K562 (cell line): ENCODE measurements at regions not wholly inside any gene's neighbourhood (a gene's known extent, or its start where the extent isn't known, plus 50 kb on each side); places are given as distances from the start of the nearest gene placed in this dataset.

ENCODE experiments used
- ATAC-seq: fragments of 200-7000 bp; cut with Tn5 transposase; 3 replicates; pipeline ENCODE4 v1.9.1; 2020; ENCODE audit warnings: moderate library complexity
- BruUV-seq: library from RNA; stranded (reverse); fragments of 400-500 nt; replicated peaks from 2 replicates; lab custom pipeline; 2021; lab: Mats Ljungman, UMichigan
- CTCF ChIA-PET: fragments of 300-600 bp; formaldehyde crosslinking; extraction: SDS; loops from one replicate; lab custom pipeline; 2021; ENCODE audit warnings: low intra/inter-chr PET ratio; lab: Yijun Ruan, JAX
- POLR2A ChIA-PET: fragments of 300-600, 350-650 bp; sonication (Branson Sonifier 250); formaldehyde crosslinking; extraction: SDS; loops from one replicate; lab custom pipeline; 2021; ENCODE audit warnings: antibody characterized with exemption, inconsistent platforms; lab: Yijun Ruan, JAX
- DNase-seq, 4 experiments: peaks; one replicate each; pipeline versions ENCODE4 v3.0.0 to v3.0.0-alpha.2; 2011 to 2018; ENCODE audit warnings: low spot score in 3 of 4, mixed read lengths in 3 of 4; ENCODE audit errors: extremely low read depth in 1 of 4
- FAIRE-seq: peaks from 2 replicates; lab custom pipeline; 2011; peaks lifted over from hg19 to GRCh38; lab: Jason Lieb, UNC
- H2AFZ ChIP-seq: 2 replicates; pipeline ENCODE4 v1.6.0; 2011; ENCODE audit warnings: low read depth, low read length, control low read depth, inconsistent platforms
- H3K27ac ChIP-seq: fragments of 200-600 bp; 3 replicates; pipeline ENCODE4 v1.8.0; 2011; ENCODE audit warnings: low read depth, mild to moderate bottlenecking, control low read depth, inconsistent platforms, low read length, moderate library complexity, mixed read lengths; ENCODE audit errors: extremely low read depth
- H3K27me3 ChIP-seq, 2 experiments: fragments of 300-600 bp in 1 of 2; 2 replicates in 1 of 2; 3 replicates in 1 of 2; pipeline versions ENCODE4 v1.6.0 to v1.8.0; 2011; ENCODE audit warnings: inconsistent platforms in 2 of 2, low read length in 2 of 2, mild to moderate bottlenecking in 1 of 2, mixed read lengths in 1 of 2, moderate library complexity in 1 of 2; ENCODE audit not compliant: control insufficient read depth in 2 of 2, insufficient read depth in 2 of 2
- H3K36me3 ChIP-seq: fragments of 300-600 bp; 3 replicates; pipeline ENCODE4 v1.8.0; 2011; ENCODE audit warnings: mild to moderate bottlenecking, low read length, inconsistent platforms; ENCODE audit not compliant: control insufficient read depth, insufficient read depth
- H3K4me1 ChIP-seq, 2 experiments: fragments of 200-600 bp in 1 of 2; replicated peaks in 1 of 2; 2 replicates in 1 of 2; 3 replicates in 1 of 2; pipeline versions ENCODE4 v1.5.1 to v1.8.0; 2011; ENCODE audit warnings: inconsistent platforms in 2 of 2, low read length in 2 of 2, mild to moderate bottlenecking in 1 of 2, mixed read lengths in 1 of 2, moderate library complexity in 1 of 2; ENCODE audit not compliant: control insufficient read depth in 2 of 2, insufficient read depth in 2 of 2
- H3K4me2 ChIP-seq: 2 replicates; pipeline ENCODE4 v1.6.1; 2011; ENCODE audit warnings: low read length, control low read depth, inconsistent platforms, mixed read lengths; ENCODE audit not compliant: insufficient read depth
- H3K4me3 ChIP-seq: fragments of 200-600 bp; sonication (generic), shearing (Covaris generic); 2 replicates; pipeline ENCODE4 v1.5.1; 2016; ENCODE audit warnings: control low read depth, inconsistent platforms
- H3K79me2 ChIP-seq: fragments of 200-600 bp; 3 replicates; pipeline ENCODE4 v1.8.0; 2011; ENCODE audit warnings: low read length, inconsistent platforms; ENCODE audit not compliant: control insufficient read depth, insufficient read depth
- H3K9ac ChIP-seq, 2 experiments: 2 replicates each; pipeline versions ENCODE4 v1.6.0 to v1.6.1; 2011; ENCODE audit warnings: low read depth in 2 of 2, low read length in 2 of 2, control low read depth in 1 of 2, inconsistent platforms in 1 of 2, mild to moderate bottlenecking in 1 of 2, mixed read lengths in 1 of 2; ENCODE audit not compliant: insufficient read depth in 1 of 2
- H3K9me1 ChIP-seq: one replicate; pipeline ENCODE4 v1.6.0; 2011; ENCODE audit warnings: inconsistent platforms, mild to moderate bottlenecking, low read length, moderate library complexity; ENCODE audit not compliant: control insufficient read depth, insufficient read depth
- H3K9me3 ChIP-seq: replicated peaks from 2 replicates; pipeline ENCODE4 v1.5.1; 2011; ENCODE audit warnings: low read depth, low read length, inconsistent platforms; ENCODE audit not compliant: control insufficient read depth, insufficient read depth
- H4K20me1 ChIP-seq: replicated peaks from 2 replicates; pipeline ENCODE4 v1.6.1; 2011; ENCODE audit warnings: low read length, inconsistent platforms, mixed read lengths; ENCODE audit not compliant: control insufficient read depth, insufficient read depth
- ATF1 ChIP-seq, 2 experiments: fragments of 450-650 bp in 1 of 2; IDR thresholded peaks; 2 replicates each; pipeline ENCODE4 v1.6.1; 2016; ENCODE audit warnings: missing compliant biosample characterization in 1 of 2, missing genetic modification characterization in 1 of 2
- ATF4 ChIP-seq: fragments of 450-650 bp; formaldehyde crosslinking; IDR thresholded peaks from 2 replicates; pipeline ENCODE4 v1.4.0; 2022; ENCODE audit warnings: mild to moderate bottlenecking, moderate library complexity
- BDP1 ChIP-seq: IDR thresholded peaks from 3 replicates; pipeline ENCODE4 v1.6.1; 2011; ENCODE audit not compliant: insufficient read length, insufficient read depth
- BMI1 ChIP-seq: fragments of 150-350 bp; IDR thresholded peaks from 2 replicates; pipeline ENCODE4 v1.6.1; 2014; ENCODE audit warnings: low read length
- EP300 ChIP-seq: IDR thresholded peaks from 2 replicates; pipeline ENCODE4 v1.6.1; 2012; ENCODE audit warnings: low read length, improper control_type of control experiment
- FOXA1 ChIP-seq: fragments of 450-650 bp; IDR thresholded peaks from 2 replicates; pipeline ENCODE4 v1.6.1; 2016; ENCODE audit warnings: mild to moderate bottlenecking, borderline replicate concordance
- HNRNPLL ChIP-seq: fragments of 200-400 bp; formaldehyde crosslinking; IDR thresholded peaks from 2 replicates; pipeline ENCODE4 v1.6.1; 2017; ENCODE audit warnings: low read length, low read depth, mild to moderate bottlenecking; ENCODE audit not compliant: poor library complexity, severe bottlenecking
- JUNB ChIP-seq: fragments of 450-650 bp; formaldehyde crosslinking; conservative IDR thresholded peaks from 2 replicates; pipeline ENCODE4 v1.4.0; 2020; ENCODE audit warnings: mild to moderate bottlenecking
- MTA3 ChIP-seq: fragments of 450-650 bp; formaldehyde crosslinking; IDR thresholded peaks from 2 replicates; pipeline ENCODE4 v1.6.1; 2017; ENCODE audit warnings: mild to moderate bottlenecking, borderline replicate concordance
- NFATC3 ChIP-seq: fragments of 450-650 bp; IDR thresholded peaks from 2 replicates; pipeline ENCODE4 v1.6.1; 2017; ENCODE audit warnings: mild to moderate bottlenecking
- NR1H2 ChIP-seq: sonication (generic); formaldehyde crosslinking; IDR thresholded peaks from 2 replicates; pipeline ENCODE4 v1.4.0; 2020; ENCODE audit warnings: mild to moderate bottlenecking, missing genetic modification reagents
- RFX5 ChIP-seq: IDR thresholded peaks from 2 replicates; pipeline ENCODE4 v1.6.1; 2011; ENCODE audit warnings: low read depth, mild to moderate bottlenecking, improper control_type of control experiment, low read length
- STAT5A ChIP-seq: IDR thresholded peaks from 2 replicates; pipeline ENCODE4 v1.6.1; 2012; ENCODE audit warnings: low read length, inconsistent platforms, borderline replicate concordance
- ZBTB33 ChIP-seq: sonication (generic); formaldehyde crosslinking; IDR thresholded peaks from 2 replicates; pipeline ENCODE4 v1.8.1; 2023; ENCODE audit warnings: mild to moderate bottlenecking, missing genetic modification reagents
- ZFP1 ChIP-seq: fragments of 450-650 bp; formaldehyde crosslinking; IDR thresholded peaks from 2 replicates; pipeline ENCODE4 v1.4.0; 2020; ENCODE audit warnings: mild to moderate bottlenecking, mixed read lengths
- ZNF263 ChIP-seq: sonication (generic); formaldehyde crosslinking; IDR thresholded peaks from 2 replicates; pipeline ENCODE4 v1.8.0; 2022; ENCODE audit warnings: mild to moderate bottlenecking, missing genetic modification reagents, borderline replicate concordance
- WGBS: fragments of 100-300 bp; shearing (Covaris generic); methylation state at CpG from one replicate; pipeline ENCODE4 v1.1.6; 2016; ENCODE audit warnings: low coverage, mixed read lengths; ENCODE audit not compliant: insufficient coverage; ENCODE audit errors: missing lambda C conversion rate; 5-methylcytosine and 5-hydroxymethylcytosine counted together
- in situ Hi-C: fragments of 300-500 bp; cut with MboI; formaldehyde crosslinking; loops from 4 replicates; pipeline ENCODE4 v1.15.0; 2018; ENCODE audit warnings: inconsistent platforms, mixed read lengths
- intact Hi-C: fragments of 100-400 bp; cut with micrococcal nuclease; formaldehyde crosslinking; loops from 2 replicates; pipeline ENCODE4 v1.14.2; 2022

- BruUV-seq, result no TSS peak
- H3K27ac ChIP-seq, result no peak overlapping the region
- CTCF ChIA-PET, result no interaction called here
Measured at GRCh38 chr6:23036406-23036983, 467.1 kb downstream of the HDGFL1 start.

More at GRCh38 chr6:23036406-23036983, 467.1 kb downstream of the HDGFL1 start:
- Histone ChIP-seq H3K79me2 (no peaks in the 10 kb centered on the region), H3K4me3 (no peak overlapping the region), H3K9ac (no peak overlapping the region), H3K4me1 (no peaks in the 10 kb centered on the region), H3K9me1 (no peaks in the 10 kb centered on the region), H4K20me1 (no peaks in the 10 kb centered on the region), H2AFZ (no peak overlapping the region), H3K4me2 (no peak overlapping the region), H3K27me3 (no peaks in the 10 kb centered on the region), H3K9me3 (0 out of 2 replicates have a peak, but pooled peaks cover 1% of the 10 kb centered on the region), H3K36me3 (no peaks in the 10 kb centered on the region)
- FAIRE-seq (no peak), DNase-seq (no peak), ATAC-seq (no peak)
- WGBS, result 1% methylated on average over 4 of the region's 4 CpGs
- intact Hi-C loops (no loop called here), in situ Hi-C loops (no loop called here)
- POLR2A ChIA-PET, result no interaction called here
- no peak for TF ChIP-seq NR1H2 (CRISPR knock-in tag)
- TF ChIP-seq BDP1, result no peak
- no peak for TF ChIP-seq RFX5
- TF ChIP-seq JUNB, result no peak
- no peak for TF ChIP-seq STAT5A
- TF ChIP-seq ATF4 (CRISPR knock-in tag), result no peak
- no peak for TF ChIP-seq ZBTB33 (CRISPR knock-in tag)
- TF ChIP-seq FOXA1, result no peak
- TF ChIP-seq BMI1, result no peak
- no peak for TF ChIP-seq ZNF263
- no peak for TF ChIP-seq NFATC3
- no peak for TF ChIP-seq ATF1 (CRISPR knock-in tag; IDR thresholded peaks at IDR 0.05)
- TF ChIP-seq ATF1 (tag; IDR thresholded peaks at IDR 0.05), result no peak
- no peak for TF ChIP-seq MTA3
- no peak for TF ChIP-seq HNRNPLL
- TF ChIP-seq ZFP1, result no peak
- TF ChIP-seq EP300, result no peak
